GM19351 (cell line): ENCODE measurements at regions not wholly inside any gene's neighbourhood (a gene's known extent, or its start where the extent isn't known, plus 50 kb on each side); places are given as distances from the start of the nearest gene placed in this dataset.
A peak's percentile ranks its signal among the peaks of the same experiment; 100 is the strongest.

Experiments used
- ATAC-seq: cut with Tn5 transposase; IDR thresholded peaks from one replicate; pipeline ENCODE4 v1.9.1; 2021; ENCODE audit warnings: mild to moderate bottlenecking, moderate library complexity; ENCODE audit not compliant: unreplicated experiment

DNA sequence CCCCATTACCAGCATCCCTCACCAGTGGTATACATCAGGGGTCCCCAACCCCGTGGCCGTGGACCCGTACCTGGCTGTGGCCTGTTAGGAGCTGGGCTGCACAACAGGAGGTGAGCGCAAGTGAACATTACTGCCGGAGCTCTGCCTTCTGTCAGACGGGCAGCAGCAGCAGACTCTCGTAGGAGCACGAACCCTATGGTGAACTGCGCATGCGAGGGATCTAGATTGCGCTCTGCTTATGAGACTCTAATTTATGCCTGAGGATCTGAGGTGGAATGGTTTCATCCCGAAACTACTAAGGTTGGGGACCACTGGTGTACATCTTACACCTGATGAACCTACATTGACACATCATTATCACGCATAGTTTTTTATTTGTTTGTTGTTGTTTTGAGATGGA, 52.8 kb upstream of the DHX15 start:
- no peak for ATAC-seq

GRCh38 chr4:24638396-24638875, 54.1 kb upstream of the DHX15 start:
- ATAC-seq: no peak

DNA sequence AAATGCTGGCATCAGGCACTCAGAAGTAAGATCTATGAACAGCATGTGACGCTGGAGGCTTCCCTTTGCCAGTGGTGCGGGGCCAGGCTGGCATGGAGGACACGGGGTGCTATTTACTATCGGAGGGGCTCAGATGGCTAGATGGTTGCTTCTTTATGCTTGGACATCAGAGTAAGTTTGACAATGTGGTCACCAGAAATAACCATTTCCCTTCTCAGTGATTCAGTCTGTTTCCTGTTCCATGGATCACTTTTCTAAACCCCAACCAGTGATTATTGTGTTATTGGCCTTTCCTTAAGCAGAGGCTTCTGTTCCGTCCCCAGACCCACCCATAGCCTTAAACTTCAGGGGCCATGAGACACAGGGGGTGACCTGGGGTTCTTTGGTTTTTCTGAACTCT, 55.4 kb upstream of the DHX15 start:
- ATAC-seq: no peak

GRCh38 chr4:24640366-24640765, 56.0 kb upstream of the DHX15 start:
- no peak for ATAC-seq

DNA sequence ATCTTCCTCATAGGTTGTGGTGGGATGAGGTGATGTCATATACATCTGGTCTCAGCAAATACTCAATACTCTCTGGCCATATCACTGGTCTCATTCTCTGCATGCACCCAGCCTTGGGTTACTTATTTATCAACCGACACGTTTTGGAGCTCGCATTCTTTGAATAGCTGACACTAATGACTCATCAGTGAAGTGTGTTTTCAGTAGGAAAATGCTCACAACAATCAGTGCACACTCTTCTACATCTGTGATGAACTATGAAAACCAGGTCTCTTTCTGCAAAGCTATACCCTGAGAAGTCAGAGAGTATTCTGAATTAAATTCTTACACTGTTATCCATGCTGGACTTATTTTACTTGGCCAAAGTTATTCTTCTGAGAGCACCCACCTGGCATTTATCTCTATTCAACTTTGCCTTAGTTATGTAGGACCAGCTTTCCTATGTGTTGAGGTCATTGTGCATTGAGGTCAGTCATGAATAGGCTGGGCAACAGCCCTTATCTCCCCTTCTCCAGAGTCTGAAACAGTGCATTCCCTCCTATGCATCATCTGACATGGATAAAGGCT, 58.7 kb upstream of the DHX15 start:
- ATAC-seq: peak; percentile 65

DNA sequence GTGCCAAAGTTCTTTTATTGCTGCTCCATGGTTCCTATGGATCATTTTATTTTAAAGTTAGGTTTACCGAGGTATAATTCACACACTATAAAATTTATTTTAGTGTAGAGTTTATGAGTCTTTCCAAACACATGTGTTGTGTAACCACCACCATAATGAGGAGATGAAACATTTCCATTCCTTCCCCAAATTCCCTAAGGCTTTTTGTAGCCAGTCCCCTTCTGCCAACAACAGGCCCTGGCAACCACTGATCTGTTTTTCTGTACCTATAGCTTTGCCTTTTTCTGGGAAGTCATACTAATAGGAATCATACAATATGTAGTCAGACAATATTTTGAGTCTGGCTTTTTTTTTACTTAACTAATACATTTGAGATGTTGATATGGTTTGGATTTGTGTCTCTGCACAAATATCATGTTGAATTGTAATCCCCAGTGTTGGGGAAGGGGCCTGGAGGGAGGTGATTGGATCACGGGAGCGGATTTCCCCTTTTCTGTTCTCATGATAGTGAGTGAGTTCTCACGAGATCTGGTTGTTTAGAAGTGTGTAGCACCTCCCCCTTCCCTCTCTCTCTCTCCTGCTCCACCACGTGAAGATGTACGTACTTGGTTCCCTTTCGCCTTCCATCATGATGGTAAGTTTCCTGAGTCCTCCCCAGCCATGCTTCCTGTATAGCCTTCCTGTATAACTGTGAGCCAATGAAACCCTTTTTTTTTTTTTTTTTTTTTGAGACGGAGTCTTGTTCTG, 59.6 kb upstream of the DHX15 start:
- no peak for ATAC-seq

GRCh38 chr4:24644983-24645764, 60.8 kb upstream of the DHX15 start:
- ATAC-seq: no peak

GRCh38 chr4:24645765-24646550, 61.6 kb upstream of the DHX15 start:
- ATAC-seq: no peak

- no peak for ATAC-seq
Measured at GRCh38 chr4:24646798-24647460, 62.6 kb upstream of the DHX15 start.

DNA sequence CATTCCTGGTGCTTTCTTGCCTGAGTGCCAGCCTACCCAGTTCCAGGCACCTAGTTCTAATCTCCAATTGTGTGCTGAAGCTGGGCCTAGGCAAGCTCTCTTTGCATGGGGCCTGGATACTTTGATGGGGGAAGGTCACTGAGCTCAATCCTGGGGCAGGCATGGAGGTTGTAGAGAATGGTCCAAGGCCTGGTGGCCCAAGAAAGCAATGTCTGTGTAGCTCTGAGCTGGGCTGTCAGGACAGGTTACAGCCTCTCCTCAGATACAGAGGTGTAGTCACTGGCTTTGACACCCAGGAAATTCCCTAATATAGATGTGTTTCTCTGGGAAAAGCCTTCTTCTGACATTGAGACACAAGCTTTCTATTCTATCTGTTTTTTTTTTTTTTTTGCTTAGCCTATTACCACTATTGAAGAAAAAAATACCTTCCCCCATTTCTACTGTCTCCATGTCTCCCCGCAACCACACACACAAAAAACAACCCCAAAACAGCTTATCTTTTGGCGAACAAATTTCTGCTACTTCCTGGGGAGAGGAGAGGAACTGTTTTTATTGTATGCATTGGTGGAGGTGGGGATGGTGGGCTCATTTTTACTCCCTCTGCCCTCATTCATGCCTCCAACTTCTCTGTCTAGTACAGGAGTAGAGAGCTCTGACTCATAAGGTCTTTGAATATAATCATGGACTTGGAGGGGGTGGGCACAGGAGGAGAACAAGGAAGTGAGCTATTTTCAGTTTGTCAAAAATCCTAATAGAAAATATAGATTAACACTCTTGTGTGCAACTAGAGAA, 66.7 kb upstream of the DHX15 start:
- no peak for ATAC-seq

GRCh38 chr4:24655326-24655725, 71.0 kb upstream of the DHX15 start:
- no peak for ATAC-seq

DNA sequence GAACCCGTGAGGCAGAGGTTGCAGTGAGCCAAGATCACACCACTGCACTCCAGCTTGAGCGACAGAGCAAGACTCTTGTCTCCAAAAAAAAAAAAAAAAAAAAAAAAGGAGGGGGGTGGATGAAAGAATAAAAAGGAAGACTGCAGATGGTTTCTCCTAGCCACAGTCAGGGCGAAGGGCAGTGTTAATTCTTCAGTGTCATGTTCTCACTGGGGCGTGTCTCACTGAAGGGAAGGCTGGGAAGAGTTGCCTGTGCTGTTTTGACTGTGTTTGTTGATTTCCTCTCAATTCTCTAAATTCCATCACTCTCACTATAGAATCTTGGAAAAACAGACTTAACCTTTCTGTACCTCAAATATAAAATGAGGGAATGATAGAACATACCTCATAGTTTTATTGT, 71.6 kb upstream of the DHX15 start:
- no peak for ATAC-seq

DNA sequence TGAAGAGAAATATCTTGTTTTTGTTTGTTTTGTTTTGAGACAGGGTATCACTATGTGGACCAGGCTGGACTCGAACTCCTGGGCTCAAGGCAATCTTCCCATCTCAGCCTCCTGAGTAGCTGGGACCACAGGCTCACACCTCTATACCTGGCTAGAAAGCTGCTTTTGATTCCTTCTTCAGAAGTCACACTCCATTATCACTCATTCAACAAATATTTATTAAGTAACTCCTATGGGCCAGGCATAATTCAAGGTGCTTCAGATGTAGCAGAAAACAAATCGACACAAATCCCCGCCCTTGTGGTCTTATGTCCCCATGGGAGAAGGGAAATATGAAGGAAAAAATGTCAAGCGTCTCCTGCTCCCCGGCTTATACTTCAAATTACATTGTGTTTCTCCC, 72.6 kb upstream of the DHX15 start:
- no peak for ATAC-seq

- ATAC-seq: peak; percentile 93
Measured at GRCh38 chr4:24657768-24658617, 73.6 kb upstream of the DHX15 start.

- ATAC-seq: no peak
Measured at GRCh38 chr4:24659241-24659961, 75.0 kb upstream of the DHX15 start.

GRCh38 chr4:24662056-24662455, 77.7 kb upstream of the DHX15 start:
- no peak for ATAC-seq

GRCh38 chr4:24662542-24662941, 78.2 kb upstream of the DHX15 start:
- no peak for ATAC-seq

GRCh38 chr4:24664956-24665355, 80.6 kb upstream of the DHX15 start:
- ATAC-seq: no peak
